ENCODE measurements at regions not wholly inside any gene's neighbourhood (a gene's known extent, or its start where the extent isn't known, plus 50 kb on each side); places are given as distances from the start of the nearest gene placed in this dataset.

DNA sequence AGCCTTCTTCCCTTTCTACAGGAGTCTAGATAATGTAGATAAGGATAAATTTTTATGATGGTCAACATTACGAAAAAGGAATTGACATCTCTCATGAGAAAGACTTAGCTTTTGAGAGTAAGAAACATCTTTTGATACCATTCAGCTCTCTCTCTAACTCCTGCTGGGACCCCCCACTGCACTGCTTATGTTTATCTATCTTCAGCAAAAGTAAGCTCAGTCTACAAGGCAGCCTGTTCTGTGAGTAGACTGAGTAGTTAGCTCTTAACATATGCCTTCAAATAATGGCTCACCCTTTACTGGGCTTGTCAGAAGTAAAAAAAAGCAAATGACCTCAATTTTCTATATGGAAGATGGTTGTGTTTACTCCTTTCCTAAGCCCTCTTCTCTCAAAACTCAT, 372.2 kb upstream of the CDH11 start:
- TF ChIP-seq GATA2 (IDR thresholded peaks at IDR 0.05; ENCODE audit: low read depth, low read length) (no peak), GATA3 (IDR thresholded peaks at IDR 0.05; ENCODE audit: low read depth, low read length) (no peak)
